MM.1S (cell line): ENCODE measurements at regions not wholly inside any gene's neighbourhood (a gene's known extent, or its start where the extent isn't known, plus 50 kb on each side); places are given as distances from the start of the nearest gene placed in this dataset.

ENCODE experiments used
- DNase-seq: peaks from one replicate; pipeline ENCODE4 v3.0.0-alpha.2; 2015
- H2AFZ ChIP-seq: fragments of 300-600 bp; sonication (generic); 2 replicates; pipeline ENCODE4 v1.6.0; 2016; ENCODE audit warnings: antibody characterized with exemption, low read length
- H3F3A ChIP-seq: fragments of 300-600 bp; sonication (generic); 2 replicates; pipeline ENCODE4 v1.6.1; 2016; ENCODE audit warnings: mild to moderate bottlenecking, antibody characterized with exemption, low read length, moderate library complexity, mixed read lengths; ENCODE audit not compliant: insufficient read depth
- H3K27ac ChIP-seq: fragments of 300-600 bp; sonication (generic); 2 replicates; pipeline ENCODE4 v1.5.1; 2016; ENCODE audit warnings: mild to moderate bottlenecking, low read length
- H3K27me3 ChIP-seq: fragments of 300-600 bp; sonication (generic); replicated peaks from 2 replicates; pipeline ENCODE4 v1.6.0; 2016; ENCODE audit warnings: low read length; ENCODE audit not compliant: insufficient read depth
- H3K36me3 ChIP-seq: fragments of 300-600 bp; sonication (generic); replicated peaks from 2 replicates; pipeline ENCODE4 v1.6.1; 2016; ENCODE audit warnings: mild to moderate bottlenecking, low read length, mixed read lengths; ENCODE audit not compliant: insufficient read depth
- H3K4me1 ChIP-seq: fragments of 300-600 bp; sonication (generic); 2 replicates; pipeline ENCODE4 v1.6.1; 2016; ENCODE audit warnings: low read length, mixed read lengths
- H3K4me2 ChIP-seq: fragments of 300-600 bp; sonication (generic); 2 replicates; pipeline ENCODE4 v1.6.0; 2016; ENCODE audit warnings: low read depth, low read length
- H3K4me3 ChIP-seq: fragments of 300-600 bp; sonication (generic); 2 replicates; pipeline ENCODE4 v1.5.1; 2016; ENCODE audit warnings: low read length, mixed read lengths
- H3K79me2 ChIP-seq: fragments of 300-600 bp; sonication (generic); 2 replicates; pipeline ENCODE4 v1.6.1; 2016; ENCODE audit warnings: mixed run types, low read length, mixed read lengths
- H3K9ac ChIP-seq: fragments of 300-600 bp; sonication (generic); 2 replicates; pipeline ENCODE4 v1.6.1; 2016; ENCODE audit warnings: low read length, mixed read lengths
- H3K9me2 ChIP-seq: fragments of 300-600 bp; sonication (generic); replicated peaks from 2 replicates; pipeline ENCODE4 v1.6.1; 2016; ENCODE audit warnings: mild to moderate bottlenecking, low read length, mixed read lengths; ENCODE audit not compliant: insufficient read depth
- H3K9me3 ChIP-seq: fragments of 300-600 bp; sonication (generic); replicated peaks from 2 replicates; pipeline ENCODE4 v1.6.1; 2016; ENCODE audit warnings: mild to moderate bottlenecking, low read length, mixed read lengths; ENCODE audit not compliant: insufficient read depth
- H4K20me1 ChIP-seq: fragments of 300-600 bp; sonication (generic); 2 replicates; pipeline ENCODE4 v1.6.1; 2016; ENCODE audit warnings: mild to moderate bottlenecking, low read length, moderate library complexity, mixed read lengths; ENCODE audit not compliant: insufficient read depth
- EZH2 ChIP-seq: fragments of 300-600 bp; sonication (generic); optimal IDR thresholded peaks from 2 replicates; pipeline ENCODE3; 2017; ENCODE audit warnings: low read depth, mild to moderate bottlenecking, antibody characterized with exemption, low read length, mixed read lengths
- EZH2phosphoT487 ChIP-seq: fragments of 300-600 bp; sonication (generic); IDR thresholded peaks from 2 replicates; pipeline ENCODE4 v1.6.1; 2018; ENCODE audit warnings: antibody characterized with exemption, low read length
- TF ChIP-seq, protein P1 (sequence below): fragments of 300-600 bp; sonication (generic); IDR thresholded peaks from 2 replicates; pipeline ENCODE4 v1.5.1; 2016; ENCODE audit warnings: antibody characterized with exemption, low read length, mixed read lengths

DNA sequence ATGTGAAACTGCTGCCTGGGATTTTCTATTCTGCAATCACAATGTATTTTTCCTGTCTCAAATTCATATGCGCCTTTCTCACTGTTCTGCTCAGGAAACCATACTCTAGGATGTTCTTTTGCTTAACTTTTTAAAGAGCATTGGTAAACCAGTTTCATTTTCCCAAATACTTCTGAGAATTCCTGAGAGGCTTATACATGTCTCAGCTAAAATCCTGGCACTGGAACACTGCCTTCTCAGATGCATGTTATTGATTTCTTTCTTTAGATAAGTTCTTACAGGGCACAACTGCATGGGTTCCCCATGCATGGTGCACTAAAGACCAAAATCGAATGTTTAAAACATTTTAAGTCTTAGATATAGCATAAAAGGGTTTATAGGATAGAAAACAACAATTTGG is 178.3 kb upstream of the PLSCR5 start:
- Histone ChIP-seq H3K9ac (no peak overlapping the region), H3K4me2 (no peak overlapping the region), H3K4me1 (no peaks in the 10 kb centered on the region), H3K4me3 (no peak overlapping the region), H3K9me3 (no peaks in the 10 kb centered on the region), H3K9me2 (no peaks in the 10 kb centered on the region), H3K36me3 (no peaks in the 10 kb centered on the region), H2AFZ (no peak overlapping the region), H3K79me2 (no peaks in the 10 kb centered on the region), H4K20me1 (no peaks in the 10 kb centered on the region), H3K27ac (no peak overlapping the region), H3K27me3 (no peaks in the 10 kb centered on the region), H3F3A (no peaks in the 10 kb centered on the region)
- no peak for TF ChIP-seq EZH2
- TF ChIP-seq EZH2phosphoT487 = no peak
- TF ChIP-seq, protein P1, sequence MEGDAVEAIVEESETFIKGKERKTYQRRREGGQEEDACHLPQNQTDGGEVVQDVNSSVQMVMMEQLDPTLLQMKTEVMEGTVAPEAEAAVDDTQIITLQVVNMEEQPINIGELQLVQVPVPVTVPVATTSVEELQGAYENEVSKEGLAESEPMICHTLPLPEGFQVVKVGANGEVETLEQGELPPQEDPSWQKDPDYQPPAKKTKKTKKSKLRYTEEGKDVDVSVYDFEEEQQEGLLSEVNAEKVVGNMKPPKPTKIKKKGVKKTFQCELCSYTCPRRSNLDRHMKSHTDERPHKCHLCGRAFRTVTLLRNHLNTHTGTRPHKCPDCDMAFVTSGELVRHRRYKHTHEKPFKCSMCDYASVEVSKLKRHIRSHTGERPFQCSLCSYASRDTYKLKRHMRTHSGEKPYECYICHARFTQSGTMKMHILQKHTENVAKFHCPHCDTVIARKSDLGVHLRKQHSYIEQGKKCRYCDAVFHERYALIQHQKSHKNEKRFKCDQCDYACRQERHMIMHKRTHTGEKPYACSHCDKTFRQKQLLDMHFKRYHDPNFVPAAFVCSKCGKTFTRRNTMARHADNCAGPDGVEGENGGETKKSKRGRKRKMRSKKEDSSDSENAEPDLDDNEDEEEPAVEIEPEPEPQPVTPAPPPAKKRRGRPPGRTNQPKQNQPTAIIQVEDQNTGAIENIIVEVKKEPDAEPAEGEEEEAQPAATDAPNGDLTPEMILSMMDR = no peak
- no peak for DNase-seq

DNA sequence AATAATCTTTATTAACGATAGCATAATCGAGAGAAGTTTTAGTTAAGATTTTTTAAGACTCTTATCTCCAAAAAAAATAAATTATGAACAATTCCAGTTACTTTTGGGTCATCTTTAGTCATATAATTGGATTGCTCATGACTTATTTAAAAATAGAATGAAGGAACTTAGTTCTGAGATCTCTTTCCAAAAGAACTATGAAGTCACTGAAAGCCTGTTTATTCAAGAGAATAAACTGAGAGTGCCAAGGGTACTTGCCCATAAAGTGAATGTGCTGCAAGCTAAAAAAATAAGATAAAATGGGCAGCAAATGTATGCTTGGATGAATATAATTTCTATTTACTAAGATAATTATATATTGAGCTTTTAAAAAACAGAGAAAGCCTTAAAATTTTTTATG is 176.5 kb upstream of the PLSCR5 start:
- no peak overlapping the region for H3K9ac ChIP-seq
- no peaks in the 10 kb centered on the region for H3K27me3 ChIP-seq
- H3K79me2 ChIP-seq = no peaks in the 10 kb centered on the region
- no peaks in the 10 kb centered on the region for H3K9me3 ChIP-seq
- H4K20me1 ChIP-seq = no peaks in the 10 kb centered on the region
- TF ChIP-seq EZH2phosphoT487 = no peak
- TF ChIP-seq, protein P1 = no peak
- TF ChIP-seq EZH2 = no peak
- no peak for DNase-seq
- no peaks in the 10 kb centered on the region for H3K9me2 ChIP-seq
- no peak overlapping the region for H3K4me3 ChIP-seq
- no peak overlapping the region for H3K27ac ChIP-seq
- H3F3A ChIP-seq = no peaks in the 10 kb centered on the region
- H2AFZ ChIP-seq = no peak overlapping the region
- H3K36me3 ChIP-seq = no peaks in the 10 kb centered on the region
- no peaks in the 10 kb centered on the region for H3K4me1 ChIP-seq
- H3K4me2 ChIP-seq = no peak overlapping the region

- H4K20me1 ChIP-seq = no peaks in the 10 kb centered on the region
- H3F3A ChIP-seq = no peaks in the 10 kb centered on the region
- no peaks in the 10 kb centered on the region for H3K27me3 ChIP-seq
- H2AFZ ChIP-seq = no peak overlapping the region
- no peak for DNase-seq
- no peaks in the 10 kb centered on the region for H3K9me2 ChIP-seq
- H3K4me3 ChIP-seq = no peak overlapping the region
- no peak for TF ChIP-seq EZH2phosphoT487
- TF ChIP-seq, protein P1 = no peak
- no peak for TF ChIP-seq EZH2
- H3K4me2 ChIP-seq = no peak overlapping the region
- no peaks in the 10 kb centered on the region for H3K4me1 ChIP-seq
- no peak overlapping the region for H3K9ac ChIP-seq
- H3K36me3 ChIP-seq = no peaks in the 10 kb centered on the region
- no peaks in the 10 kb centered on the region for H3K79me2 ChIP-seq
- H3K9me3 ChIP-seq = no peaks in the 10 kb centered on the region
- H3K27ac ChIP-seq = no peak overlapping the region
Observed at GRCh38 chr3:146781059-146781458, 175.9 kb upstream of the PLSCR5 start.

GRCh38 chr3:146780251-146780650 is 175.1 kb upstream of the PLSCR5 start:
- Histone ChIP-seq H3K27me3 (no peaks in the 10 kb centered on the region), H2AFZ (no peak overlapping the region), H3F3A (no peaks in the 10 kb centered on the region), H3K4me2 (no peak overlapping the region), H3K27ac (no peak overlapping the region), H3K9ac (no peak overlapping the region), H3K9me3 (no peaks in the 10 kb centered on the region), H3K9me2 (no peaks in the 10 kb centered on the region), H3K79me2 (no peaks in the 10 kb centered on the region), H3K4me3 (no peak overlapping the region), H3K4me1 (no peaks in the 10 kb centered on the region), H3K36me3 (no peaks in the 10 kb centered on the region), H4K20me1 (no peaks in the 10 kb centered on the region)
- DNase-seq = no peak
- TF ChIP-seq EZH2 = no peak
- TF ChIP-seq, protein P1 = no peak
